HG03066 (cell line): ENCODE measurements at regions not wholly inside any gene's neighbourhood (a gene's known extent, or its start where the extent isn't known, plus 50 kb on each side); places are given as distances from the start of the nearest gene placed in this dataset.
"Not testable (repeated sequence)": the region's sequence is repeated elsewhere in the genome, so short reads cannot be mapped to it uniquely, and the experiment has no call there.

Source experiments
- ATAC-seq: cut with Tn5 transposase; IDR thresholded peaks from one replicate; pipeline ENCODE4 v1.9.1; 2021; ENCODE audit warnings: low read depth; ENCODE audit not compliant: unreplicated experiment

DNA sequence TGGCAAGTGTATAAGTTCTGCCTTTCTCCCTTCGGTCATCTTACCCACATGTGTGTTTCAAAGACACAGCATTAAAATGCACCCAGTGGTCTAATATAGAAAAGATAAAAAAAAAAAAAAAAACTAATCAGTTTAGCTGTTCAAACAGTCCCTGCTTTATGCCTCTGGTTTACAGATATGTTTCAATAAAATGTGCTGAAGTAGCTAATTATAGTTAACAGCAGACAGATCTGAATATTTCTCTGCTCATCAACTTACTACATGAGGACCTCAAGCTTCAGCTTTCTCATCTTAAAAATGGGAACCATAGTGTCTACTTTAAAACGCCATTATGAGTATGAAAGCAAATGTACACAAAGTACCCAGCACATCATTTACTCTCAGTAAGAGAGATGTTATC lies 280.6 kb upstream of the DEFB112 start:
- no peak for ATAC-seq

GRCh38 chr6:50330963-50331362 lies 281.2 kb upstream of the DEFB112 start:
- no peak for ATAC-seq

GRCh38 chr6:50333696-50334095 lies 284.0 kb upstream of the DEFB112 start:
- ATAC-seq = no peak

DNA sequence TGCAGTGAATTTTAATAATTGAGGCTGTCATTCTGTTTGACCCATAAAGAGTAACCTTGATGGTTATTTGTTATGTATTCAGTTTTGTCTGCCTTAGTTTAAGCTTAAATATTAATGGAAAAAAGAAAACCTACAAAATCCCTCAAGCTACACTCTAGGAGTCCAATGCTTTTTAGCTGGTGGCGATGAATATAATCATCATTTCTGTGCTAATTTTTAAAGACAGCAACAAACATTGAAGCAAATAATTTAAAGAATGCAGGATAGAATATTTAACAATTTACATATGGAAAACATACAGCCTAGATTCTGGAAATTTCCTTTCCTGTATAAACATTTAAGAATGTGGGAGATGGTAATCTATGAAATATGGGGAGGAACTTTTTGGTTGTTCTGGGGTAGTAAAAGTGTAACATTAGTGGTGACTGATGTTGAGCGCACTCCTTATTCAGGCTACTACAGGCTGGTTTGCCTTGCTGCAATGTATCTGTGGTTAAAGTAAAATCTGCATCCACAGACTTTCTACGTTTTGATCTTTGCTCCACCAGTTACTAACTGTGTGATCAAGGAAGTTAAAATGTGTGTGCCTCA lies 287.9 kb upstream of the DEFB112 start:
- ATAC-seq = no peak

- no peak for ATAC-seq
These were observed 303.9 kb upstream of the DEFB112 start for GRCh38 chr6:50353603-50354002.

DNA sequence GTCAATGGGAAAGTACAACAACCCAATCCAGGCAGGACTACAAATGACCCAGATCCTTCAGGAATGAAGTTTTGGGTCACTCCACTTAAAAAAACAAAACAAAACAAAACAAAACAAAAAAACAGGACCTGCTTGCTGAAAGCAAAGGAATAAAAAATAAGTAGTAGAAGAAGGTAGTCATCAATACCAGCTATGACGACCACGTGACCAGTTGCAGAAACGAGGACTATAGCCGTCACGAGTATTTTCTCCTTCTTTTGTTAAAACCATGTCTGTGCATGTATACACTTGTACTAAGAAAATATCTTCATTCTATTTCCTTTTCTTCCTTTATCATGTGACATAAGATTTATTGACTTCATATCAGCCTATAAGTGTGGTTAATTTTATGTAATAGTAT lies 308.4 kb upstream of the DEFB112 start:
- no peak for ATAC-seq

- no peak for ATAC-seq
These were observed 312.1 kb upstream of the DEFB112 start for GRCh38 chr6:50361641-50362331.

GRCh38 chr6:50362706-50363105 lies 313.0 kb upstream of the DEFB112 start:
- ATAC-seq = no peak

- no peak for ATAC-seq
These were observed 320.3 kb upstream of the DEFB112 start for GRCh38 chr6:50369996-50370395.

GRCh38 chr6:50380406-50381098 lies 330.8 kb upstream of the DEFB112 start:
- ATAC-seq = no peak

DNA sequence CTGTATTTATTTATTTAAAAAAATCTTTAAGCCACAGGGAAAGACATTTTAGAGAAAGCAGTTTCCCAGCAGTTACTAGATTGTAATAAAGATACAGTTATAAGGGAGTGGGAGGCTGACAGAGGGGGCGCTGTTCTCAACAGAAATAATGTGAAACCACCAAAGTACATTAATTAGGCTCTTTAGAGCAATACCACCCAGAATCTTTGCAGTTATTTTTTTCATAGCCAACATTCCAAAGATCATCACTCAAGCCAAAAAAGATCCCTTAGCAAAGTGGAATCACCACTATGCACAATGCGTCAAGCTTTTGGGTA lies 331.3 kb upstream of the DEFB112 start:
- no peak for ATAC-seq

DNA sequence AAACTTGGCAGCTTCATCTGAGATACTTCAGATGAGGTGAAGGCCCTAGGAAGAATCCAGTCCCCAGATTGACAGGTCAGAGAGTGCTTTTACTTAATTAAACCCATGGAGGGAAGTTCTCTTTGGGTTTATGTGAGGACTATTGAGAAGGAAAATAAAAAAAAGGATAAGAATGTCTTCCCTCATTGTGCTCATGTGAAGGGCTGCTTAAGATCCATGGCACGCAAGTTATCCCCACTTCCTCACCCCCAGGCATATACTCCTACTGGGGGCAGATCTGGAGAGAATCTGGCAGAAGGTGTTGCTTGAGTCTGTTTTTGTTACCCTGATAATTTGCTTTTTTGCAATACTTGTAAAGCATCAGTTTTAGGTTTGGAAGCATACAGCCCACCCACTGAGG lies 322.9 kb upstream of the TFAP2D start:
- no peak for ATAC-seq

GRCh38 chr6:50394139-50394538 lies 319.2 kb upstream of the TFAP2D start:
- not testable (repeated sequence) for ATAC-seq

GRCh38 chr6:50404643-50405042 lies 308.7 kb upstream of the TFAP2D start:
- ATAC-seq = no peak

DNA sequence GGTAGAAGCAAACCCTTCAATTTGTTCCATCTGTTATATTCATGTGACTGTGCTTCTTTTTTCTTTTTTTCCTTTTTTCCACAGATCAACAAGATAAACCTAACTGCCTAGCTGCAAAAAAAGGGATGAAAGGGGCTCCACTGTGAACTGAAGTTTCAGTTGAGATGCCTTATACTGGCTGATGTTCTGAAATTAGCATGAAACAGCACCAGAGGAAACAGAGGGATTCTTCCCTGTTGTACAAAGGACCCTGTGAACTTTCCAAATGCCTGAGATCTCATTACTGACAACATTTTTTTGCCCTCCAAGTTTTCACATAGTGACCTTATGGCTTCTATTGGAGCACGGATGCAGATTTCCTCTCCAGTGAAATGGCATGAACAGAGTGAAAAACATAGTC lies 302.7 kb upstream of the TFAP2D start:
- ATAC-seq = no peak

DNA sequence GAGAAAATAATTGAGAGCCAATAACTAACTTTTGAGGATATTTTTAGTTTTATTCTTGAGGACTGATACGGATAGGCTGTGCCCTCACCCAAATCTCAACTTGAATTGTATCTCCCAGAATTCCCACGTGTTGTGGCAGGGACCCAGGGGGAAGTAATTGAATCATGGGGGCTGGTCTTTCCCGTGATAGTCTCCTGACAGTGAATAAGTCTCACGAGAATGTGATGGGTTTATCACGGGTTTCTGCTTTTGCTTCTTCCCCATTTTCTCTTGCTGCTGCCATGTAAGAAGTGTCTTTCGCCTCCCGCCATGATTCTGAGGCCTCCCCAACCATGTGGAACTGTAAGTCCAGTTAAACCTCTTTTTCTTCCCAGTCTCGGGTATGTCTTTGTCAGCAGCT lies 292.3 kb upstream of the TFAP2D start:
- not testable (repeated sequence) for ATAC-seq

- no peak for ATAC-seq
These were observed 286.1 kb upstream of the TFAP2D start for GRCh38 chr6:50427267-50427666.

DNA sequence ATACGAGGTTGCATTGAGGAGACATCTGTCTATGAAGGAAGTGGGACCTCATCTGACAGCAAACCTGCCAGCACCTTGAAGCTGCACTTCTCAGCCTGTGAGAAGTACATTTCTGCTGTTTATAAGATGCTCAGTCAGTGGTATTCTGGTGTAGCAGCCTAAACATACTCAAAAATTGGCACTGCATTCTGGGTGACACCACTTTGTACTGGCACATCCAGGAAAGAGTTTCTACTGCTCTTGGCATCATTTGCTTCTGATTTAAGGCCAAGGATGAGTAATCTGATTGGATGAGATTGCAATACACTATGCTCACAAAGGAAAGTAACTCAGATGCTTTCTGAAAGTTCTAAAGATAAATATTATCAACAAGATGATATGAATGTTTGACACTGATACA lies 275.4 kb upstream of the TFAP2D start:
- no peak for ATAC-seq

- ATAC-seq = no peak
These were observed 270.7 kb upstream of the TFAP2D start for GRCh38 chr6:50442531-50443040.

DNA sequence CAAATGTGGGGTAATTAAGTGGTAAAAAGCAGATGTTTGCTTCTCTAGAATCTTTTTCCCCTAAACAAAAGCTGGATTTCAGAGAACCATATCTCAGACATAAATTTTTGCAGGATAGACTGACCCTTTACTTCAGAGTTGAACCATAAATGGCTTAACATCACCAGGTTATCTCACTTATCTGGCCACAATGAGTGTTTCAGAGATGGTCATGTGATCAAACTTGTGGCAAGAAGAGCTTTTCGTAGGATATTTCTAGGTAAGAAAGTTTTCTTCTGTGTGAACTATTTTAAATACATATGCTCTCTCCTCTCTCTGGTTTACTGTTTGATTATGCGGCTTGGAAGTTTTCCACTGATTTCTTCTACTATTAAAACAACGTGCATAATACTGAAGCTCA lies 270.2 kb upstream of the TFAP2D start:
- ATAC-seq = no peak

DNA sequence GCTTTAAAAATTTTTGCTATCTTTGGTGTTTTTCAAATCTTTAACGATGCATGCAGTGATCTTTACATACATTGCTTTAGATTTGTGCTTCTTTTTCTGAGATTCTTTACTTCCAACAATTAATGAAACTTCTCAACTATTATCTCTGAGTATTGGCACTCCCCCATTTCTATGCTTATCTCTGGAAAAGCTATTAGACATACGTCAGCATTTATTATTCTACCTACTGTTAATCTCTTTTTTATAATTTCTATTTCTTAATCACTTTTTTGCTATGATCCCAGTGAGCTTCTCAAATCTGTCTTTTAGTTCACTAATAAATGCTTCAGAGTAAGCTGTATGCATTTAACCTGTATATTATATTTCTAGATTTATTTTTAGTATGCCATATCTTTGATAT lies 264.2 kb upstream of the TFAP2D start:
- no peak for ATAC-seq

- no peak for ATAC-seq
These were observed 261.4 kb upstream of the TFAP2D start for GRCh38 chr6:50451826-50452400.
